Stomach smooth muscle (tissue), 2 donors: ENCODE measurements at regions not wholly inside any gene's neighbourhood (a gene's known extent, or its start where the extent isn't known, plus 50 kb on each side); places are given as distances from the start of the nearest gene placed in this dataset.

Experiments
- H3K27ac ChIP-seq: one replicate; pipeline ENCODE4 v1.7.0; 2013; ENCODE audit warnings: mild to moderate bottlenecking, low read length, inconsistent platforms
- H3K27me3 ChIP-seq, 2 donors: one replicate each; pipeline ENCODE4 v1.7.0; 2013; ENCODE audit warnings: low read length in 2 of 2; ENCODE audit not compliant: insufficient read depth in 2 of 2, control insufficient read depth in 1 of 2
- H3K36me3 ChIP-seq, 2 donors: one replicate each; pipeline ENCODE4 v1.7.0; 2013; ENCODE audit warnings: low read length in 2 of 2; ENCODE audit not compliant: control insufficient read depth in 2 of 2, insufficient read depth in 2 of 2
- H3K4me1 ChIP-seq: one replicate; pipeline ENCODE4 v1.7.0; 2013; ENCODE audit warnings: low read length; ENCODE audit not compliant: control insufficient read depth, insufficient read depth
- H3K4me3 ChIP-seq, 2 donors: one replicate each; pipeline ENCODE4 v1.7.0; 2013; ENCODE audit warnings: low read length in 2 of 2
- H3K9ac ChIP-seq, 2 donors: one replicate each; pipeline ENCODE4 v1.7.0; 2013; ENCODE audit warnings: low read length in 2 of 2, mild to moderate bottlenecking in 1 of 2
- H3K9me3 ChIP-seq, 2 donors: one replicate each; pipeline ENCODE4 v1.7.0; 2013; ENCODE audit warnings: low read length in 2 of 2; ENCODE audit not compliant: control insufficient read depth in 2 of 2
- donor health status: healthy.
- donor health status: Pancreatic carcinoma.

DNA sequence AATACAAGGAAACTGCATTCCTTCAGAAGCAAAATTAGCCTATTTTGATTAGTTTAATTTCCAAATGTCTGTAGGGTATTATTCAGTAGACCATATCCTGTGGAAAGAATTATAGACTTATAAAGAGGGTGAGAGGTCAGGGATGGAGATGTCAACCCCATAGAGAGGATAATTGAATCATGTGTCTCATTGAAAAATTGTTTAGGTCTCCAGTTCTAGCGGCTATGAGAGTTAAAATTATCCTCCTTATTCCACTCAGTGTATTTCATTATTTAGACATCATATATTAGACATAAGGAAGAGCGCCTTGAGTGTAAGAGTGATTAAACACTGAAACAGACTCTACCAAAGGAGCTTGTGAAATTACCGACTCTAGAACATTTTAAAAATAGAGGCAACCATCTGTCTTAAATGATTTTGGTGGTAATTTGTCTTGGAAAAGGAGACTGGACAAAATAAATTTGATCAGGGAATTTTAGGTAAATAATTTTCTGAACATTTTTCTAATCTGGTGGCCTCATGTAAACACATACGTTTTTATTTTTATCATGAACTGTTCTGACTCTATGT, 654.4 kb upstream of the TENM3 start:
- Histone ChIP-seq H3K27ac (no peak overlapping the region), H3K9me3 (peaks cover 2% of the 10 kb centered on the region in 2 donors), H3K4me3 (no peak overlapping the region), H3K9ac (no peak overlapping the region), H3K4me1 (no peaks in the 10 kb centered on the region), H3K36me3 (no peaks in the 10 kb centered on the region), H3K27me3 (no peaks in the 10 kb centered on the region)

- Histone ChIP-seq H3K4me3 (no peak overlapping the region), H3K36me3 (no peaks in the 10 kb centered on the region), H3K4me1 (no peaks in the 10 kb centered on the region), H3K27me3 (no peaks in the 10 kb centered on the region), H3K9me3 (peaks cover 0 to 2% of the 10 kb centered on the region in 2 donors), H3K9ac (no peak overlapping the region), H3K27ac (no peak overlapping the region)
Measured at GRCh38 chr4:181592221-181592745, 650.9 kb upstream of the TENM3 start.

GRCh38 chr4:181593703-181594102, 649.5 kb upstream of the TENM3 start:
- Histone ChIP-seq H3K4me3 (no peak overlapping the region), H3K27me3 (no peaks in the 10 kb centered on the region), H3K4me1 (no peaks in the 10 kb centered on the region), H3K36me3 (no peaks in the 10 kb centered on the region), H3K9ac (no peak overlapping the region), H3K9me3 (peaks cover 0 to 2% of the 10 kb centered on the region in 2 donors), H3K27ac (no peak overlapping the region)

DNA sequence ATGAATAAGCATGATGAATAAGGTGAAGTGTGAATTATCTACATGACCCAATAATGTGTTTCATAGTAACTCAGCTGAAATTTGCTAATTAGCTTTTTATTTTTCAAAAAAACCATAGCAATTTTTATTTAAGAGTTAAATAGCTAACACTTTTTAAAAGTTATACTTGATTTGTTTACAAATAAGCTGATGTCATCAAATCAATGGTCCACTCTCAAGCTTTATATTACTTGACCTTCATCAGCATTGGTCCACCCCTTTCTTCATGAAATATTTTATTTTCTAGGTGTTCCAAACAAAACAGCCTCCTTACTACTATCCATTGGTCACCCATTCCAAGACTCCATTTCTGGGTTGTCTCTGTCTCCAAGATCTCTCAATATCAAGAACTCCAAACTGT, 649.0 kb upstream of the TENM3 start:
- Histone ChIP-seq H3K4me1 (no peaks in the 10 kb centered on the region), H3K9ac (no peak overlapping the region), H3K36me3 (no peaks in the 10 kb centered on the region), H3K4me3 (no peak overlapping the region), H3K9me3 (peaks cover 0 to 2% of the 10 kb centered on the region in 2 donors), H3K27me3 (no peaks in the 10 kb centered on the region), H3K27ac (no peak overlapping the region)

DNA sequence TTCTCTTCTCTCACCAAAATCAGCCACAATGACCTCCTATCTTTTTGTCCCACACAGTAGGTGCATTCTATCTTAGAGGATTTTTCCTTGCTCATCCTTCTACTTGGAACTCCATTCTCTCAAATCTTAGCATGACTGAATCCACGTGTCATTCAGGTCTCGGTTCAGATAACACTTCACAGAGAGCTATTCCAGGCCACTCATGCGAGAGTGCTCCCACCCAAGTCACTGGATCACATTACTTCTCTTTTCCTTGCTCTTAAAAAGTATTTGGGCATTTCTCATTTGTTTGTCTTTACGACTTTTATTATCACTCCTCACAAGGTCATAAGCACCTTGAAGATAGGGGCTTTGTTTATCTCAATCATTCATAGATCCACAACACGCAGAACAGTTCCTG, 647.5 kb upstream of the TENM3 start:
- no peaks in the 10 kb centered on the region for H3K36me3 ChIP-seq
- H3K27ac ChIP-seq, result no peak overlapping the region
- no peak overlapping the region for H3K9ac ChIP-seq
- no peak overlapping the region for H3K4me3 ChIP-seq
- H3K4me1 ChIP-seq, result no peaks in the 10 kb centered on the region
- H3K27me3 ChIP-seq, result no peaks in the 10 kb centered on the region
- peaks cover 0 to 2% of the 10 kb centered on the region in 2 donors for H3K9me3 ChIP-seq

- Histone ChIP-seq H3K36me3 (no peaks in the 10 kb centered on the region), H3K4me3 (no peak overlapping the region), H3K4me1 (no peaks in the 10 kb centered on the region), H3K27ac (no peak overlapping the region), H3K9me3 (no peaks in the 10 kb centered on the region), H3K9ac (no peak overlapping the region), H3K27me3 (no peaks in the 10 kb centered on the region)
Measured at GRCh38 chr4:181597766-181598165, 645.4 kb upstream of the TENM3 start.

DNA sequence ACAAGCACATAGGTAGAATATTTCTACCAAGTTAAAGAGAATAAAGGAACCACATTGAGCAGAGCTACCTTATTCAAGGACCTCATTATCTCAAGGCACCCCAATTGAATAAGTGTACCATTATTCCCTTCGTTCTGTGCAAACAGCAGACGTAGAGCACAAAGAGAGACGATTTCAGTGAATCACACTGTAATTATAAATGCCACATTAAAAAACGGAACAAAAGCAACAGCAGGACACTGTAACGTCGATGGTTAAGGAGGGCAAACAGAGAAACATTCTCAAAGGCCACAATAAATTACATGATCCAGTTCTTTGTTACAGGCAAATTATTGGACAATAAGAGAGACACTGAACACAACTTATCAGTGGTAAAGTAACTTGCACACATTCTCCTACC, 644.1 kb upstream of the TENM3 start:
- H3K36me3 ChIP-seq, result no peaks in the 10 kb centered on the region
- no peaks in the 10 kb centered on the region for H3K9me3 ChIP-seq
- H3K27ac ChIP-seq, result no peak overlapping the region
- H3K4me3 ChIP-seq, result no peak overlapping the region
- H3K4me1 ChIP-seq, result no peaks in the 10 kb centered on the region
- H3K9ac ChIP-seq, result no peak overlapping the region
- no peaks in the 10 kb centered on the region for H3K27me3 ChIP-seq

- Histone ChIP-seq H3K9me3 (no peaks in the 10 kb centered on the region), H3K4me3 (no peak overlapping the region), H3K36me3 (no peaks in the 10 kb centered on the region), H3K27me3 (no peaks in the 10 kb centered on the region), H3K4me1 (no peaks in the 10 kb centered on the region), H3K9ac (no peak overlapping the region), H3K27ac (no peak overlapping the region)
Measured at GRCh38 chr4:181601103-181601502, 642.1 kb upstream of the TENM3 start.

GRCh38 chr4:181604546-181604945, 638.7 kb upstream of the TENM3 start:
- Histone ChIP-seq H3K27ac (no peak overlapping the region), H3K36me3 (no peaks in the 10 kb centered on the region), H3K4me3 (no peak overlapping the region), H3K9me3 (peaks cover 0 to 3% of the 10 kb centered on the region in 2 donors), H3K9ac (no peak overlapping the region), H3K4me1 (no peaks in the 10 kb centered on the region), H3K27me3 (no peaks in the 10 kb centered on the region)

DNA sequence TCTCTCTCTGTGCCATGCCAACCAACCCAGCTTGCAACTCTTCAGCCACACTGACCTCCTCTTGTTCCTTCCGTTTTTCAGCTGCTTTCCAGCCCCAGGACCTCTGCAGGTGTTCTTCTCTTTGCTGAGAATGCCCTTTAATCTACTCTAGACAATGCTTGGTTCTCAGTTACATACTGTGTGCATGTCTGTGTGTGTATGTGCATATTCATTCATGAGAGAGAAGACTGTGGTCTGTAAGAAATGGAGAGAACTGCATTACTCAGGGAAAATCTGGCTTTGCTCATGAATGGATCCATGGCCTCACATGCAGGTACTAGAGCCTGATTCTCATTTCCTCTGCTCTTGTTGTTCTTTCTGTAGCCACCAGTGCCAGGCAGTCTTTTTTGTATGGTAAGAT, 636.9 kb upstream of the TENM3 start:
- Histone ChIP-seq H3K4me1 (no peaks in the 10 kb centered on the region), H3K9me3 (peaks cover 0 to 3% of the 10 kb centered on the region in 2 donors), H3K27ac (no peak overlapping the region), H3K4me3 (no peak overlapping the region), H3K9ac (no peak overlapping the region), H3K27me3 (no peaks in the 10 kb centered on the region), H3K36me3 (no peaks in the 10 kb centered on the region)

DNA sequence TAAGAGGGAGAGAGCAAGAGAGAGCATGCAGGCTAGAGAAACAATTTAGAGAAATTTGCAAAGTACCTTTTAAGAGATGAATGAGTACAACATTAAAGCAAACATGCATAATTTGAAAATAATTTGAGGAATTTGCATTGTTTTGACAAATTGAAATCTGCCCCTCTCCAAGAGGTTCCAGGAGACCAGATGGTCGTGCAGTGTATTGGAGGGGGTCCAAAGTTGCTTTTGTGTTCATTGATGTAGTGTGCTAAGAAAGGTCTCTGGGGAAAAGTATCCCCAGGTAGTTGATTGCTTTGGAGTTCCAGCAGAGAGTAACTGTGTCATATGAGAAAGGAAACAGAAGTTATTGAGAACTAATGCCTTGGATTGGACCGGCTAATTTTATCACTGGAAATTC, 635.0 kb upstream of the TENM3 start:
- Histone ChIP-seq H3K27ac (no peak overlapping the region), H3K4me3 (no peak overlapping the region), H3K36me3 (no peaks in the 10 kb centered on the region), H3K9me3 (peaks cover 0 to 3% of the 10 kb centered on the region in 2 donors), H3K4me1 (no peaks in the 10 kb centered on the region), H3K9ac (no peak overlapping the region), H3K27me3 (no peaks in the 10 kb centered on the region)
